HFFc6 (cell line): ENCODE measurements at regions not wholly inside any gene's neighbourhood (a gene's known extent, or its start where the extent isn't known, plus 50 kb on each side); places are given as distances from the start of the nearest gene placed in this dataset.
"Not testable (repeated sequence)": the region's sequence is repeated elsewhere in the genome, so short reads cannot be mapped to it uniquely, and the experiment has no call there.

Experiments
- DNase-seq: peaks from one replicate; pipeline ENCODE4 v3.0.0-alpha.2; 2018
- H3K27ac Mint-ChIP-seq: 2 replicates; pipeline ENCODE4 v1.8.0; 2020; ENCODE audit warnings: mild to moderate bottlenecking, mixed read lengths
- H3K27me3 Mint-ChIP-seq: 2 replicates; pipeline ENCODE4 v1.8.0; 2021; ENCODE audit warnings: mild to moderate bottlenecking, moderate library complexity, mixed read lengths; ENCODE audit not compliant: insufficient read depth
- H3K36me3 Mint-ChIP-seq: 2 replicates; pipeline ENCODE4 v1.8.0; 2021; ENCODE audit warnings: low read depth, mixed read lengths
- H3K4me1 Mint-ChIP-seq: 2 replicates; pipeline ENCODE4 v1.8.0; 2020; ENCODE audit warnings: low read depth, mixed read lengths
- H3K4me3 Mint-ChIP-seq: 2 replicates; pipeline ENCODE4 v1.8.0; 2020; ENCODE audit warnings: mild to moderate bottlenecking, moderate library complexity, mixed read lengths
- H3K9me3 Mint-ChIP-seq: 2 replicates; pipeline ENCODE4 v1.8.0; 2020; ENCODE audit warnings: mild to moderate bottlenecking, mixed read lengths
- CTCF ChIP-seq: fragments of 200-600 bp; sonication (generic); IDR thresholded peaks from 2 replicates; pipeline ENCODE4 v1.5.0; 2021; ENCODE audit warnings: antibody characterized with exemption, mild to moderate bottlenecking

GRCh38 chr6:166796610-166797009 lies 159.7 kb downstream of the RNASET2 start:
- no peak overlapping the region for H3K4me3 Mint-ChIP-seq
- H3K9me3 Mint-ChIP-seq = peaks cover 8% of the 10 kb centered on the region
- H3K36me3 Mint-ChIP-seq = no peaks in the 10 kb centered on the region
- H3K4me1 Mint-ChIP-seq = no peaks in the 10 kb centered on the region
- no peak for DNase-seq
- no peak for TF ChIP-seq CTCF
- no peak overlapping the region for H3K27ac Mint-ChIP-seq
- H3K27me3 Mint-ChIP-seq = peaks cover 7% of the 10 kb centered on the region

GRCh38 chr6:166795879-166796278 lies 160.5 kb downstream of the RNASET2 start:
- Mint-ChIP-seq H3K27me3 (peaks cover 7% of the 10 kb centered on the region), H3K4me3 (no peak overlapping the region), H3K4me1 (no peaks in the 10 kb centered on the region), H3K27ac (no peak overlapping the region), H3K36me3 (no peaks in the 10 kb centered on the region), H3K9me3 (peaks cover 8% of the 10 kb centered on the region)
- DNase-seq = no peak
- no peak for TF ChIP-seq CTCF

GRCh38 chr6:166790808-166791207 lies 163.8 kb upstream of the RPS6KA2 start:
- not testable (repeated sequence) for H3K4me1 Mint-ChIP-seq, H3K4me3 Mint-ChIP-seq

GRCh38 chr6:166788846-166789529 lies 161.9 kb upstream of the RPS6KA2 start:
- not testable (repeated sequence) for H3K27me3 Mint-ChIP-seq, H3K36me3 Mint-ChIP-seq, H3K27ac Mint-ChIP-seq, H3K9me3 Mint-ChIP-seq, H3K4me3 Mint-ChIP-seq, DNase-seq, H3K4me1 Mint-ChIP-seq

More at GRCh38 chr6:166790808-166791207, 163.8 kb upstream of the RPS6KA2 start:
- H3K27ac Mint-ChIP-seq, H3K27me3 Mint-ChIP-seq, DNase-seq, H3K9me3 Mint-ChIP-seq, H3K36me3 Mint-ChIP-seq: not testable (repeated sequence)

DNA sequence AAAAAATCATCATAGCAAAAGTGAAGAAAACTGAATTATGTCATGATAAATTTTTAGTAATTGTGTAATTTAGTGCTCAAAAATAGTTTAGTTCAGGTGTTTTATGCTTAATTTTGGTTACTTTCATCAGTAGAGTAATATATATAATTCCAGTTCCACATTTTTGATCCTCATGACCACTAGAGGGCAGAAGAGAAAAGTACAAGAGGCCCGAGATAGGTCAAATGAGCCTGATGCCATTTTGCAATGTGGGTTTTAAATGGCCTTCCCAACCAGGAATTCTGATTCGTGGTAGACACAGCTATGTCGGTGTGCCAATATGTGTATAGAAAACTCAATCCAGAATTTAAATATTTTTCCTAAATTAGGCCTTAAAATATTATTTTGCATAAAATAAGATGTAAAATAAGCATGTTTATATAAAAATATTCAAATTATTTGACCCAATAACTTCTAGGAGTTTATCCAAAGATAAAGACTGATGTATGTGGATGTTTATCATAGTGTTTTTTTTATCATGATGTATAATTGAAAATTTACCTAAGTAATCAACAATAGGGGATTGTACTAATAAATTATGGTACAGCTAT lies 159.7 kb upstream of the RPS6KA2 start:
- Mint-ChIP-seq H3K36me3 (no peaks in the 10 kb centered on the region), H3K27me3 (peaks cover 1% of the 10 kb centered on the region), H3K4me3 (no peak overlapping the region), H3K27ac (no peak overlapping the region), H3K4me1 (no peaks in the 10 kb centered on the region), H3K9me3 (no peaks in the 10 kb centered on the region)
- peak; percentile 91 for TF ChIP-seq CTCF
- DNase-seq = peak; percentile 62

DNA sequence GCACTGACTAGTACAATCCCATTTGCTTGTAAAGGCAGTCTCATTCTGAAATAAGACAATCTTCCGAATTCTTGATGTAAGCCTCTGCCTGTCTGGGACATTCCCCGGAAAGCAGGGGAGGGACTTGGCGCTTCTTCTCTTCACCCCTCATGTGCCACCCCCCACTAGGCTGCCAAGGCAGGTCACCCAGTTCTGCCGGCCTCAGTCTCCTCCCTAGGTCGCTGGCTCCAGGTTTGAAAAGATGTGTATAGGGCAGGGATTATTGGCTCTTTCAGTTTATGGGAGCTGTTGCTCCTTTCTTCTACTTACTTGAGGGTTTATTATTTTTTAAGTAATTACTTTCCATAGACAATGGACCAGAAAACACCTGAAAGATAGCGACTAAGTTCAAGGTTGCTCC lies 158.1 kb upstream of the RPS6KA2 start:
- Mint-ChIP-seq H3K4me3 (no peak overlapping the region), H3K27ac (no peak overlapping the region), H3K36me3 (no peaks in the 10 kb centered on the region), H3K4me1 (no peaks in the 10 kb centered on the region), H3K9me3 (no peaks in the 10 kb centered on the region), H3K27me3 (no peaks in the 10 kb centered on the region)
- TF ChIP-seq CTCF = no peak
- DNase-seq = no peak
